GM19043 (cell line): ENCODE measurements at regions not wholly inside any gene's neighbourhood (a gene's known extent, or its start where the extent isn't known, plus 50 kb on each side); places are given as distances from the start of the nearest gene placed in this dataset.
A peak's percentile ranks its signal among the peaks of the same experiment; 100 is the strongest.

Source experiments
- ATAC-seq: cut with Tn5 transposase; IDR thresholded peaks from one replicate; pipeline ENCODE4 v1.9.1; 2021; ENCODE audit warnings: low read depth; ENCODE audit not compliant: unreplicated experiment

- ATAC-seq, result no peak
Measured at GRCh38 chr4:17339376-17339775, 172.5 kb downstream of the QDPR start.

- peak; percentile 9 for ATAC-seq
Measured at GRCh38 chr4:17336986-17337385, 174.9 kb downstream of the QDPR start.

GRCh38 chr4:17336524-17336961 is 175.3 kb downstream of the QDPR start:
- ATAC-seq, result peak; percentile 94

- ATAC-seq, result no peak
Measured at GRCh38 chr4:17336069-17336468, 175.8 kb downstream of the QDPR start.

GRCh38 chr4:17335371-17335770 is 176.5 kb downstream of the QDPR start:
- ATAC-seq, result no peak

- no peak for ATAC-seq
Measured at GRCh38 chr4:17332478-17332877, 179.4 kb downstream of the QDPR start.

- ATAC-seq, result no peak
Measured at GRCh38 chr4:17329046-17329445, 182.8 kb downstream of the QDPR start.

- no peak for ATAC-seq
Measured at GRCh38 chr4:17328141-17328815, 183.6 kb downstream of the QDPR start.

GRCh38 chr4:17327591-17327990 is 184.3 kb downstream of the QDPR start:
- no peak for ATAC-seq

GRCh38 chr4:17326756-17327155 is 185.1 kb downstream of the QDPR start:
- ATAC-seq, result no peak

GRCh38 chr4:17325098-17325497 is 186.8 kb downstream of the QDPR start:
- ATAC-seq, result no peak

GRCh38 chr4:17324386-17324830 is 187.5 kb downstream of the QDPR start:
- ATAC-seq, result no peak

- ATAC-seq, result no peak
Measured at GRCh38 chr4:17323554-17324385, 188.1 kb downstream of the QDPR start.

- no peak for ATAC-seq
Measured at GRCh38 chr4:17322514-17322913, 189.4 kb downstream of the QDPR start.

GRCh38 chr4:17320046-17320445 is 191.8 kb downstream of the QDPR start:
- ATAC-seq, result no peak

- ATAC-seq, result no peak
Measured at GRCh38 chr4:17317526-17317925, 194.4 kb downstream of the QDPR start.

GRCh38 chr4:17316566-17316965 is 195.3 kb downstream of the QDPR start:
- ATAC-seq, result no peak

- no peak for ATAC-seq
Measured at GRCh38 chr4:17315459-17315858, 196.4 kb downstream of the QDPR start.

GRCh38 chr4:17313194-17313593 is 198.7 kb downstream of the QDPR start:
- no peak for ATAC-seq

GRCh38 chr4:17310269-17310652 is 201.6 kb downstream of the QDPR start:
- no peak for ATAC-seq

GRCh38 chr4:17309567-17310268 is 202.2 kb downstream of the QDPR start:
- no peak for ATAC-seq
